ENCODE measurements at regions not wholly inside any gene's neighbourhood (a gene's known extent, or its start where the extent isn't known, plus 50 kb on each side); places are given as distances from the start of the nearest gene placed in this dataset.
"Not testable (repeated sequence)": the region's sequence is repeated elsewhere in the genome, so short reads cannot be mapped to it uniquely, and the experiment has no call there.

- no peak for DNase-seq
Measured at GRCh38 chr1:117708323-117709248, 102.7 kb downstream of the TENT5C start.

GRCh38 chr1:117709249-117709691, 103.4 kb downstream of the TENT5C start:
- no peak for DNase-seq

- no peak for DNase-seq
Measured at GRCh38 chr1:117710710-117711109, 104.9 kb downstream of the TENT5C start.

- no peak for DNase-seq
Measured at GRCh38 chr1:117712621-117713020, 106.8 kb downstream of the TENT5C start.

- DNase-seq, result no peak
Measured at GRCh38 chr1:117714546-117714945, 108.7 kb downstream of the TENT5C start.

GRCh38 chr1:117716030-117716429, 110.2 kb downstream of the TENT5C start:
- not testable (repeated sequence) for DNase-seq

- DNase-seq, result not testable (repeated sequence)
Measured at GRCh38 chr1:117717980-117718379, 112.1 kb downstream of the TENT5C start.

- DNase-seq, result not testable (repeated sequence)
Measured at GRCh38 chr1:117718596-117718995, 112.7 kb downstream of the TENT5C start.

- DNase-seq, result no peak
Measured at GRCh38 chr1:117719004-117719403, 113.2 kb downstream of the TENT5C start.

GRCh38 chr1:117732065-117732797, 126.4 kb downstream of the TENT5C start:
- peak; percentile 66 for DNase-seq

GRCh38 chr1:117732956-117733355, 127.1 kb downstream of the TENT5C start:
- no peak for DNase-seq

- DNase-seq, result no peak
Measured at GRCh38 chr1:117734403-117734802, 128.6 kb downstream of the TENT5C start.

GRCh38 chr1:117735045-117735992, 129.5 kb downstream of the TENT5C start:
- DNase-seq, result peak; percentile 8

- no peak for DNase-seq
Measured at GRCh38 chr1:117739504-117739903, 133.7 kb downstream of the TENT5C start.

- DNase-seq, result no peak
Measured at GRCh38 chr1:117740496-117740895, 134.6 kb downstream of the TENT5C start.

- not testable (repeated sequence) for DNase-seq
Measured at GRCh38 chr1:117746565-117746964, 140.7 kb downstream of the TENT5C start.

GRCh38 chr1:117747605-117748004, 141.8 kb downstream of the TENT5C start:
- DNase-seq, result no peak

- DNase-seq, result no peak
Measured at GRCh38 chr1:117751321-117751720, 145.5 kb downstream of the TENT5C start.

GRCh38 chr1:117752661-117753060, 146.8 kb downstream of the TENT5C start:
- DNase-seq, result no peak

GRCh38 chr1:117753232-117753631, 147.4 kb downstream of the TENT5C start:
- DNase-seq, result no peak

- DNase-seq, result peak; percentile 24
Measured at GRCh38 chr1:117753652-117754051, 147.8 kb downstream of the TENT5C start.
